NCI-H226 (cell line): ENCODE measurements at regions not wholly inside any gene's neighbourhood (a gene's known extent, or its start where the extent isn't known, plus 50 kb on each side); places are given as distances from the start of the nearest gene placed in this dataset.
"Not testable (repeated sequence)": the region's sequence is repeated elsewhere in the genome, so short reads cannot be mapped to it uniquely, and the experiment has no call there.

Experiments
- DNase-seq: peaks from one replicate; pipeline ENCODE4 v3.0.0-alpha.2; 2015

- no peak for DNase-seq
Observed at GRCh38 chr6:27138837-27139755, 108.4 kb upstream of the PRSS16 start.

- DNase-seq = no peak
Observed at GRCh38 chr6:27139756-27140579, 107.5 kb upstream of the PRSS16 start.

- no peak for DNase-seq
Observed at GRCh38 chr6:27140999-27141528, 106.4 kb upstream of the PRSS16 start.

- no peak for DNase-seq
Observed at GRCh38 chr6:27141529-27142015, 105.9 kb upstream of the PRSS16 start.

GRCh38 chr6:27143020-27143388, 104.5 kb upstream of the PRSS16 start:
- DNase-seq = not testable (repeated sequence)

- no peak for DNase-seq
Observed at GRCh38 chr6:27143474-27144026, 104.0 kb upstream of the PRSS16 start.

GRCh38 chr6:27144740-27145079, 102.8 kb upstream of the PRSS16 start:
- DNase-seq = no peak

GRCh38 chr6:27145731-27146455, 101.6 kb upstream of the PRSS16 start:
- peak; percentile 85 for DNase-seq

- DNase-seq = not testable (repeated sequence)
Observed at GRCh38 chr6:27146456-27146705, 101.1 kb upstream of the PRSS16 start.

GRCh38 chr6:27146706-27147505, 100.6 kb upstream of the PRSS16 start:
- peak; percentile 94 for DNase-seq

- DNase-seq = peak; percentile 14
Observed at GRCh38 chr6:27148404-27148795, 99.1 kb upstream of the PRSS16 start.

- no peak for DNase-seq
Observed at GRCh38 chr6:27149150-27149549, 98.4 kb upstream of the PRSS16 start.

GRCh38 chr6:27154696-27155095, 92.8 kb upstream of the PRSS16 start:
- no peak for DNase-seq

GRCh38 chr6:27156874-27157458, 90.5 kb upstream of the PRSS16 start:
- no peak for DNase-seq

GRCh38 chr6:27157459-27158315, 89.8 kb upstream of the PRSS16 start:
- DNase-seq = peak; percentile 67

- DNase-seq = no peak
Observed at GRCh38 chr6:27158316-27158643, 89.2 kb upstream of the PRSS16 start.

- DNase-seq = no peak
Observed at GRCh38 chr6:27159725-27160124, 87.8 kb upstream of the PRSS16 start.

- no peak for DNase-seq
Observed at GRCh38 chr6:27161115-27161514, 86.4 kb upstream of the PRSS16 start.

GRCh38 chr6:27161603-27161945, 85.9 kb upstream of the PRSS16 start:
- no peak for DNase-seq

GRCh38 chr6:27161946-27162603, 85.4 kb upstream of the PRSS16 start:
- peak; percentile 44 for DNase-seq
